ENCODE measurements at regions not wholly inside any gene's neighbourhood (a gene's known extent, or its start where the extent isn't known, plus 50 kb on each side); places are given as distances from the start of the nearest gene placed in this dataset.
"Not testable (repeated sequence)": the region's sequence is repeated elsewhere in the genome, so short reads cannot be mapped to it uniquely, and the experiment has no call there.

DNA sequence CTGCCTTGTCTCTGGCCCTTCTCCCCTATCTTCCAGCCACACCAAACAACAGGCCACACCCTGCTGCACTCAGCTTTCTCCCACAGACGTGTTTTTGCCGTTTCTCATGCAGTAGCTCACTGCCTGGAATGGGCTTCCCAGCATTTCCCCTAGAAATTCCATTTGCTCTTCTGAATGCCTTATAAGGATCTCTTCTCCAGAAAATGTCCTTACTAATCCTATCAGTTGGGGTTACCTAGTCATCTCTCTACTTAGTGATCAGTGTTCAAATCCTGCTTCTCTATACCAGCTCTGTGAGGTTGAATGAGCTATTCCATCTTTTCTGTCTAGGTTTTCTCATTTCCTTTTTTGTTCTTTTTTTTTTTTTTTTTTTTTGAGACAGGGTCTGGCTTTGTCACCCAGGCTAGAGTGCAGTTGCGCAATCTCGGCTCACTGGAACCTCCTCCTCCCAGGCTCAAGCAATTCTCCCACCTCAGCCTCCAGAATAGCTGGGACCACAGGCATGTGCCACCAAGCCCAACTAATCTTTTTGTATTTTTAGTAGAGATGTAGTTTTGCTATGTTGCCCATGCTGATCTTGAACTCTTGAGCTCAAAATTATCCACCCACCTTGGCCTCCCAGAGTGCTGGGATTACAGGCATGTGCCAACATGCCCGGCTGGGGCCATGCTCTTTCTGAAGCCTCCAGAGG is 98.2 kb upstream of the CHD2 start:
- peak overlapping the region; percentile 45 to 74 for H3K27ac ChIP-seq (ENCODE audit: low read depth in 2 of 2, low read length in 2 of 2)
- no peaks in the 10 kb centered on the region for H3K36me3 ChIP-seq (ENCODE audit: control insufficient read depth in 2 of 2, insufficient read depth in 2 of 2, low read length in 2 of 2)
- no peaks in the 10 kb centered on the region for H3K9me3 ChIP-seq (ENCODE audit: control insufficient read depth in 2 of 2, low read length in 2 of 2)
- peaks cover 14 to 21% of the 10 kb centered on the region in 2 donors for H3K4me1 ChIP-seq (ENCODE audit: control insufficient read depth in 2 of 2, insufficient read depth in 2 of 2, low read length in 2 of 2)
- H3K4me3 ChIP-seq (ENCODE audit: low read length in 2 of 2) = no peak overlapping the region
- H3K9ac ChIP-seq (ENCODE audit: low read depth in 1 of 2, low read length in 2 of 2) = peak overlapping the region in 1 of 2 donors; percentile 18
- no peaks in the 10 kb centered on the region for H3K27me3 ChIP-seq (ENCODE audit: control insufficient read depth in 2 of 2, insufficient read depth in 2 of 2, low read length in 2 of 2)

DNA sequence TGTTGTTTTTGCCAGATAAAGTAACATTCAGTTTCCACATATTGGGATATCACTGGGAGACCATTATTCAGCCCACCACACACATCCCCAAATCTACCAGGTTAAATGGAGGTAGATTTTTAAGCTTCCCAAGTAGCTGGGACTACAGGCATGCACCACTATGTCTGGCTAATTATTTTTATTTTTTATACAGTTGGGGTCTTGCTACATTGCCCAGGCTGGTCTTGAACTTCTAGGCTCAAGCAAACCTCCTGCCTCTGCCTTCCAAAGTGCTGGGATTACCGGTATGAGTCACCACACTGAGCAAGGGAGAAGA is 96.6 kb upstream of the CHD2 start:
- peaks cover 14 to 27% of the 10 kb centered on the region in 2 donors for H3K4me1 ChIP-seq (ENCODE audit: control insufficient read depth in 2 of 2, insufficient read depth in 2 of 2, low read length in 2 of 2)
- H3K4me3 ChIP-seq (ENCODE audit: low read length in 2 of 2) = no peak overlapping the region
- H3K36me3 ChIP-seq (ENCODE audit: control insufficient read depth in 2 of 2, insufficient read depth in 2 of 2, low read length in 2 of 2) = no peaks in the 10 kb centered on the region
- no peaks in the 10 kb centered on the region for H3K9me3 ChIP-seq (ENCODE audit: control insufficient read depth in 2 of 2, low read length in 2 of 2)
- peak overlapping the region in 1 of 2 donors; percentile 14 for H3K9ac ChIP-seq (ENCODE audit: low read depth in 1 of 2, low read length in 2 of 2)
- no peaks in the 10 kb centered on the region for H3K27me3 ChIP-seq (ENCODE audit: control insufficient read depth in 2 of 2, insufficient read depth in 2 of 2, low read length in 2 of 2)
- peak overlapping the region; percentile 85 to 87 for H3K27ac ChIP-seq (ENCODE audit: low read depth in 2 of 2, low read length in 2 of 2)

DNA sequence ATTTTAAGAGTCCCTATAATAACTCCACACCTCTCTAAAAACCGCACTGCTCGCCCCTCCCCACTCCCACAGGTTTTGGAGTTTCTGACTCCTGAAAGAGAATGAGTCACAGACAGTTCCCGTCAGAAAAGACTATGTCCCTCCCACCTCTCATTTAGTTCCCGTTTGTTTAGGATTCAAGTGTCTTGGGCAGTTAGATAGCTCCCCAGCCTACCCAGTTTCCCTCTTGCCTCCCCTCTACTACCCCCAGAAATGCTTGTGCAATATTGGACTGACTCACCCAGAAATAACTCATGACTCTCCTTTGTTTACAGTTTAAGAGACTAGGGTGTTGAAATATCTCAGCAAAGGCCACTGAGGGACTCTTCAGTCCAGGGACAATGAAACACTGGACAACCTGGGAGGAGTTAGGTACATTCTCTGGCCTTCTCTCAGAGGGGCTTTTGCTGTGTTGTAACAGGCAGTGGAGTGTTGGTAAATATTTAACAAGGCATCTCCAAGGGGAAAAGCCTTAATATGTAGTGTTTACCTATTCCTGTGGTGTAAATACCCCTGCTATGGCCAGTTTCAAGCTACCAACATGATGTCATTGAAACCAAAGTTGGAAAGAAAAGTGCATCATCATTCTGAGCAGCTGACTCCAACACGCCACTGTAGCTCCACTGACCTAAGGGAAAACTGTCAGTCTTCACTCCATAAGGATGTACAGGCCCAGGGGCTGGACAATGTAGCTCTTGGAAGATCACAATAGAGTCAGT is 96.1 kb upstream of the CHD2 start:
- Histone ChIP-seq H3K9ac (ENCODE audit: low read depth in 1 of 2, low read length in 2 of 2) (peak overlapping the region in 1 of 2 donors; percentile 15), H3K27me3 (ENCODE audit: control insufficient read depth in 2 of 2, insufficient read depth in 2 of 2, low read length in 2 of 2) (no peaks in the 10 kb centered on the region), H3K4me3 (ENCODE audit: low read length in 2 of 2) (no peak overlapping the region), H3K4me1 (ENCODE audit: control insufficient read depth in 2 of 2, insufficient read depth in 2 of 2, low read length in 2 of 2) (peaks cover 14 to 27% of the 10 kb centered on the region in 2 donors), H3K9me3 (ENCODE audit: control insufficient read depth in 2 of 2, low read length in 2 of 2) (no peaks in the 10 kb centered on the region), H3K27ac (ENCODE audit: low read depth in 2 of 2, low read length in 2 of 2) (peak overlapping the region; percentile 85 to 87), H3K36me3 (ENCODE audit: control insufficient read depth in 2 of 2, insufficient read depth in 2 of 2, low read length in 2 of 2) (no peaks in the 10 kb centered on the region)

DNA sequence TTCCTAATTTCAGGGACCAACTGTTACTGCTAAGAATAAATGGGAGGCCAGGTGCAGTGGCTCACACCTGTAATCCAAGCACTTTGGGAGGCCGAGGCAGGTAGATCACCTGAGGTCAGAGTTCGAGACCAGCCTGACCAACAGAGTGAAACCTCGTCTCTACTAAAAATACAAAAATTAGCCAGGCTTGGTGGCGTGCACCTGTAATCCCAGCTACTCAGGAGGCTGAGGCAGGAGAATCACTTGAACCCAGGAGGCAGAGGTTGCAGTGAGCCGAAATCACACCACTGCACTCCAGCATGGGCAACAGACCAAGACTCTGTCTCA is 95.6 kb upstream of the CHD2 start:
- H3K4me1 ChIP-seq (ENCODE audit: control insufficient read depth in 2 of 2, insufficient read depth in 2 of 2, low read length in 2 of 2) = peaks cover 14 to 28% of the 10 kb centered on the region in 2 donors
- not testable (repeated sequence) for H3K9ac ChIP-seq (ENCODE audit: low read depth in 1 of 2, low read length in 2 of 2)

DNA sequence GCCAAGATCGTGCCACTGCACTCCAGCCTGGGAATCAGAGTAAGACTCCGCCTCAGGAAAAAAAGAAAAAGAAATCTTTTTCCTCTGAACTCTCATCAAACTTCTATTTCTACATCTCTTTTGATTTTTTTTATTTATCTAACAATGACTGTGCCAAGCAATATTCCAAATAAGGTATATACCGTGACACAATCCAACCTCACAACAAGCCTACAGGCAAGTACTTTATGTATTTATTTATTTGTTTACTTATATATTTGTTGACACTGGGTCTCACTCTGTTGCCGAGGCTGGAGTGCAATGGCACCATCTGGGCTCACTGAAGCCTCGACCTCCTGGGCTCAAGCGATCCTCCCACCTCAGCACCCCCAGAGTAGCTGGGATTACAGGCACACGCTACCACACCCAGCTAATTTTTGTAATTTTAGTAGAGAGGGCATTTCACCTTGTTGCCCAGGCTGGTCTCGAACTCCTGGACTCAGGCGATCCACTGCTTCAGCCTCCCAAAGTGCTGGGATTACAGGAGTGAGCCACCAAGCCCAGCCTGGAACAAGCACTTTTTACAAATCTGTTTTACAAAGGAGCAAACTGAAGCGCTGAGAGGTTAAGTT is 94.9 kb upstream of the CHD2 start:
- H3K9me3 ChIP-seq (ENCODE audit: control insufficient read depth in 2 of 2, low read length in 2 of 2) = no peaks in the 10 kb centered on the region
- no peak overlapping the region for H3K27ac ChIP-seq (ENCODE audit: low read depth in 2 of 2, low read length in 2 of 2)
- H3K27me3 ChIP-seq (ENCODE audit: control insufficient read depth in 2 of 2, insufficient read depth in 2 of 2, low read length in 2 of 2) = no peaks in the 10 kb centered on the region
- no peak overlapping the region for H3K4me3 ChIP-seq (ENCODE audit: low read length in 2 of 2)
- H3K36me3 ChIP-seq (ENCODE audit: control insufficient read depth in 2 of 2, insufficient read depth in 2 of 2, low read length in 2 of 2) = no peaks in the 10 kb centered on the region
- no peak overlapping the region for H3K9ac ChIP-seq (ENCODE audit: low read depth in 1 of 2, low read length in 2 of 2)
- H3K4me1 ChIP-seq (ENCODE audit: control insufficient read depth in 2 of 2, insufficient read depth in 2 of 2, low read length in 2 of 2) = peaks cover 14 to 35% of the 10 kb centered on the region in 2 donors

More for the DNA sequence above, 95.6 kb upstream of the CHD2 start:
- not testable (repeated sequence) for H3K27me3 ChIP-seq (ENCODE audit: control insufficient read depth in 2 of 2, insufficient read depth in 2 of 2, low read length in 2 of 2); H3K4me3 ChIP-seq (ENCODE audit: low read length in 2 of 2); H3K36me3 ChIP-seq (ENCODE audit: control insufficient read depth in 2 of 2, insufficient read depth in 2 of 2, low read length in 2 of 2); H3K9me3 ChIP-seq (ENCODE audit: control insufficient read depth in 2 of 2, low read length in 2 of 2)
- peak overlapping the region; percentile 85 to 87 for H3K27ac ChIP-seq (ENCODE audit: low read depth in 2 of 2, low read length in 2 of 2)

DNA sequence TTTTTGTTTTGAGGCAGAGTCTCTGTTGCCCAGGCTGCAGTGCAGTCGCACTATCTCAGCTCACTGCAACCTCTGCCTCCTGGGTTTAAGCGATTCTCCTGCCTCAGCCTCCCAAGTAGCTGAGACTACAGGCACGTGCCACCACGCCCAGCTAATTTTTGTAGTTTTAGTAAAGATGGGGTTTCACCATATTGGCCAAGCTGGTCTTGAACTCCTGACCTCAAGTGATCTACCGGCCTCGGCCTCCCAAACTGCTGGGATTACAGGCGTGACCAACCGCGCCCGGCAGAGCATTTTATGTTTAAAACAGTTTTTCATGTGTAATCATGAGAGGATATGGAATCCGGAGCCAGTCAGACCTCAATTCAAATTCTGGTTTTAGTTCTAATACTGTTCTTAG is 94.0 kb upstream of the CHD2 start:
- not testable (repeated sequence) for H3K9ac ChIP-seq (ENCODE audit: low read depth in 1 of 2, low read length in 2 of 2); H3K9me3 ChIP-seq (ENCODE audit: control insufficient read depth in 2 of 2, low read length in 2 of 2); H3K4me3 ChIP-seq (ENCODE audit: low read length in 2 of 2); H3K27ac ChIP-seq (ENCODE audit: low read depth in 2 of 2, low read length in 2 of 2); H3K36me3 ChIP-seq (ENCODE audit: control insufficient read depth in 2 of 2, insufficient read depth in 2 of 2, low read length in 2 of 2); H3K27me3 ChIP-seq (ENCODE audit: control insufficient read depth in 2 of 2, insufficient read depth in 2 of 2, low read length in 2 of 2)
- peaks cover 14 to 40% of the 10 kb centered on the region in 2 donors for H3K4me1 ChIP-seq (ENCODE audit: control insufficient read depth in 2 of 2, insufficient read depth in 2 of 2, low read length in 2 of 2)

DNA sequence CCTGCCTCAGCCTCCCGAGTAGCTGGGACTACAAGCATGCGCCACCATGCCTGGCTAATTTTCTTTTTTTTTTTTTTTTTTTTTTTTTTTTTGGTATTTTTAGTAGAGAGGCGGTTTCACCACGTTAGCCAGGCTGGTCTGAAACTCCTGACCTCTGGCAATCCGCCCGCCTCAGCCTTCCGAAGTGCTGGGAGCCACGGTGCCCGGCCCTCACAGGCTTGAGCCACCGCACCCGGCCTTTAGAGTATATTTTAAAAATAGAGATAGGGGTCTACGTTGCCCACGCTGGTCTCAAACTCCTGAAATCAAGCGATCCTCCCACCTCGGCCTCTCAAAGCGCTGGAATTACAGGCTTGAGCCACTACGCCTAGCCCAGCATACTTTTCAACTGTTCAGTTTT is 93.4 kb upstream of the CHD2 start:
- Histone ChIP-seq H3K9me3 (ENCODE audit: control insufficient read depth in 2 of 2, low read length in 2 of 2) (no peaks in the 10 kb centered on the region), H3K4me1 (ENCODE audit: control insufficient read depth in 2 of 2, insufficient read depth in 2 of 2, low read length in 2 of 2) (peaks cover 13 to 40% of the 10 kb centered on the region in 2 donors), H3K27me3 (ENCODE audit: control insufficient read depth in 2 of 2, insufficient read depth in 2 of 2, low read length in 2 of 2) (no peaks in the 10 kb centered on the region), H3K4me3 (ENCODE audit: low read length in 2 of 2) (no peak overlapping the region), H3K36me3 (ENCODE audit: control insufficient read depth in 2 of 2, insufficient read depth in 2 of 2, low read length in 2 of 2) (no peaks in the 10 kb centered on the region), H3K27ac (ENCODE audit: low read depth in 2 of 2, low read length in 2 of 2) (no peak overlapping the region), H3K9ac (ENCODE audit: low read depth in 1 of 2, low read length in 2 of 2) (no peak overlapping the region)

DNA sequence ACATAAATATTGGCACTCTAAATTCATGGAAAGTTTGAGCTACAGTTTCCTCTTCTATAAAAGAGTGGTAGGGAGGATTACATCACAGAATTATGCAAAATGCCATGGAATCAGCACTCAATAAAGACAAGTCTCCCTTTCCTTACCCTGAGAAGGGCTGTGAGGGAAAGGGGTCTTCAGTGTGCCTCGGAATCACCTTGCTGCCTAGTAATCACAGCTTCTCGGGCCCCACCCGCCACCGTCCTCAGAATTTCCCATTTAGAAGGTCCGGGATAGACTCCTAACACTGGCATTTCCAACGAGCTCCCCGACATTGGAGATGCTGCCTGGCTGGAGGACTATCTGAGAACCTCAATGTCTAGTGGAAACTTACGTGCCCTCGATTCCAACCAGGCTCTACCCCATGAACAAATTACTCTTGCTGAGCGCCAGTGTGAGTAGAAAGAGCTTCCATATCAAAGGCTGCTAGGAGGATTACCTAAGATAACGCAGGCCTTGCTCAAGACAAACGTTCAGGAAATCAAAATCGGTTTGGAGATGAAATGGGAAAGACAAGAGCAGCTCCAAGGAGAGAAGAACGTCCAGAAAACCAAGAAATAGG is 92.1 kb upstream of the CHD2 start:
- H3K27ac ChIP-seq (ENCODE audit: low read depth in 2 of 2, low read length in 2 of 2) = peak overlapping the region; percentile 99 to 100
- H3K4me3 ChIP-seq (ENCODE audit: low read length in 2 of 2) = peak overlapping the region; percentile 70 to 76
- no peaks in the 10 kb centered on the region for H3K27me3 ChIP-seq (ENCODE audit: control insufficient read depth in 2 of 2, insufficient read depth in 2 of 2, low read length in 2 of 2)
- no peaks in the 10 kb centered on the region for H3K9me3 ChIP-seq (ENCODE audit: control insufficient read depth in 2 of 2, low read length in 2 of 2)
- peak overlapping the region; percentile 75 to 90 for H3K9ac ChIP-seq (ENCODE audit: low read depth in 1 of 2, low read length in 2 of 2)
- no peaks in the 10 kb centered on the region for H3K36me3 ChIP-seq (ENCODE audit: control insufficient read depth in 2 of 2, insufficient read depth in 2 of 2, low read length in 2 of 2)
- peaks cover 13 to 36% of the 10 kb centered on the region in 2 donors for H3K4me1 ChIP-seq (ENCODE audit: control insufficient read depth in 2 of 2, insufficient read depth in 2 of 2, low read length in 2 of 2)

DNA sequence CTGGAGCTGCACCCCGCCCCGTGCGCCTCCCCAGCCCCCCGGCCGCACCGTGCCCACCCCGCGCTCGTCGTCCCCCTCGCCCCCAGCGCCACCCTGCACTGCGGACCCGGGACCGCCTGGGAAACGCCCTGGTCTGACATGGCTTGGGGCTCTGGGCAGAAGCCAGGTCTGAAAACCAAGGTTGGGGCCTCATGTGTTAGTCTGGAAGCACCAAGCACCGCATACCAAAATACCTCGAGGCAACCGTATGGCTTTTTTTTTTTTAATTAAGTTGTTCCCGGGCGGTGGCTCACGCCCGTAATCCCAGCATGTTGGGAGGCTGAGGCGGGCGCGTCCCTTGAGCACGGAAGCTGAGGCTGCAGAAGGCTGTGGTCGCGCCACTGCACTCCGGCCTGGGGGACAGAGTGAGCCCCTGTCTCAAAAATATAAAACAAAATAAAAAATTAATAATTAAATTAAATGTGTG is 91.5 kb upstream of the CHD2 start:
- H3K4me1 ChIP-seq (ENCODE audit: control insufficient read depth in 2 of 2, insufficient read depth in 2 of 2, low read length in 2 of 2) = peaks cover 9 to 33% of the 10 kb centered on the region in 2 donors
- H3K4me3 ChIP-seq (ENCODE audit: low read length in 2 of 2) = peak overlapping the region; percentile 70 to 76
- no peaks in the 10 kb centered on the region for H3K9me3 ChIP-seq (ENCODE audit: control insufficient read depth in 2 of 2, low read length in 2 of 2)
- H3K27ac ChIP-seq (ENCODE audit: low read depth in 2 of 2, low read length in 2 of 2) = peak overlapping the region; percentile 99 to 100
- H3K36me3 ChIP-seq (ENCODE audit: control insufficient read depth in 2 of 2, insufficient read depth in 2 of 2, low read length in 2 of 2) = no peaks in the 10 kb centered on the region
- peak overlapping the region; percentile 75 to 90 for H3K9ac ChIP-seq (ENCODE audit: low read depth in 1 of 2, low read length in 2 of 2)
- no peaks in the 10 kb centered on the region for H3K27me3 ChIP-seq (ENCODE audit: control insufficient read depth in 2 of 2, insufficient read depth in 2 of 2, low read length in 2 of 2)

Measured in mucosa of rectum (tissue), 2 donors.